SK-N-SH (cell line): ENCODE measurements at regions not wholly inside any gene's neighbourhood (a gene's known extent, or its start where the extent isn't known, plus 50 kb on each side); places are given as distances from the start of the nearest gene placed in this dataset.

Experiments
- CTCF ChIA-PET: fragments of 300-600, 350-600 bp; formaldehyde crosslinking; extraction: SDS; loops from one replicate; lab custom pipeline; 2021; lab: Yijun Ruan, JAX
- POLR2A ChIA-PET: fragments of 350-600 bp; sonication (Branson Sonifier 250); formaldehyde crosslinking; extraction: SDS; loops from one replicate; lab custom pipeline; 2020; ENCODE audit warnings: antibody characterized with exemption, inconsistent platforms; lab: Yijun Ruan, JAX
- DNase-seq: peaks from one replicate; pipeline ENCODE4 v3.0.0; 2012
- H2AFZ ChIP-seq: fragments of 200-600 bp; sonication (generic); 2 replicates; pipeline ENCODE4 v1.8.1; 2016; ENCODE audit warnings: antibody characterized with exemption, mild to moderate bottlenecking, low read depth
- H3F3A ChIP-seq: fragments of 200-600 bp; sonication (generic); replicated peaks from 2 replicates; pipeline ENCODE3; 2016; ENCODE audit warnings: antibody characterized with exemption, mild to moderate bottlenecking; ENCODE audit not compliant: insufficient read depth
- H3K27ac ChIP-seq, 2 experiments: fragments of 200-500 bp in 1 of 2; fragments of 200-600 bp in 1 of 2; sonication (Bioruptor generic) in 1 of 2; sonication (generic), shearing (Covaris generic) in 1 of 2; 2 replicates each; pipeline versions ENCODE4 v1.5.1 to v1.6.1; 2014 to 2016; ENCODE audit warnings: low read depth in 2 of 2, inconsistent platforms in 1 of 2, low read length in 1 of 2, mild to moderate bottlenecking in 1 of 2, mixed read lengths in 1 of 2
- H3K27me3 ChIP-seq: fragments of 200-600 bp; sonication (generic), shearing (Covaris generic); 2 replicates; pipeline ENCODE4 v1.6.1; 2016; ENCODE audit warnings: mixed run types; ENCODE audit not compliant: insufficient read depth
- H3K36me3 ChIP-seq, 2 experiments: fragments of 200-500 bp in 1 of 2; fragments of 200-600 bp in 1 of 2; sonication (Bioruptor generic) in 1 of 2; sonication (generic) in 1 of 2; replicated peaks in 1 of 2; 2 replicates each; pipeline versions ENCODE3 to v1.5.1; 2014 to 2016; ENCODE audit warnings: low read length in 1 of 2, mild to moderate bottlenecking in 1 of 2; ENCODE audit not compliant: insufficient read depth in 2 of 2, control insufficient read depth in 1 of 2
- H3K4me1 ChIP-seq, 2 experiments: fragments of 200-500 bp in 1 of 2; fragments of 200-600 bp in 1 of 2; sonication (Bioruptor generic) in 1 of 2; sonication (generic), shearing (Covaris generic) in 1 of 2; 2 replicates each; pipeline versions ENCODE4 v1.5.1 to v1.6.1; 2014 to 2016; ENCODE audit warnings: low read depth in 1 of 2, low read length in 1 of 2, mixed run types in 1 of 2; ENCODE audit not compliant: insufficient read depth in 2 of 2, control insufficient read depth in 1 of 2
- H3K4me2 ChIP-seq: fragments of 200-600 bp; sonication (generic), shearing (Covaris generic); 2 replicates; pipeline ENCODE4 v1.6.1; 2017; ENCODE audit warnings: mixed run types
- H3K4me3 ChIP-seq, 2 experiments: fragments of 200-500 bp in 1 of 2; fragments of 200-600 bp in 1 of 2; sonication (Bioruptor generic) in 1 of 2; sonication (generic), shearing (Covaris generic) in 1 of 2; 2 replicates each; pipeline versions ENCODE4 v1.5.1 to v1.8.1; 2014 to 2016; ENCODE audit warnings: low read depth in 2 of 2, inconsistent platforms in 1 of 2, low read length in 1 of 2, mild to moderate bottlenecking in 1 of 2, mixed read lengths in 1 of 2, moderate library complexity in 1 of 2
- H3K79me2 ChIP-seq: fragments of 200-600 bp; sonication (generic); 2 replicates; pipeline ENCODE4 v1.8.1; 2017; ENCODE audit warnings: mild to moderate bottlenecking; ENCODE audit not compliant: insufficient read depth
- H3K9ac ChIP-seq: fragments of 200-600 bp; sonication (generic); 2 replicates; pipeline ENCODE4 v1.6.1; 2017; ENCODE audit warnings: mixed run types
- H3K9me2 ChIP-seq: fragments of 200-600 bp; sonication (generic); 2 replicates; pipeline ENCODE4 v1.6.1; 2017; ENCODE audit warnings: mixed run types
- H3K9me3 ChIP-seq: fragments of 200-600 bp; sonication (generic); 2 replicates; pipeline ENCODE4 v1.6.1; 2017; ENCODE audit warnings: mixed run types, mild to moderate bottlenecking, moderate library complexity
- H4K20me1 ChIP-seq: fragments of 200-600 bp; sonication (generic); 2 replicates; pipeline ENCODE4 v1.6.1; 2017; ENCODE audit warnings: mild to moderate bottlenecking, mixed run types; ENCODE audit not compliant: insufficient read depth
- CHD2 ChIP-seq: fragments of 150-350 bp; IDR thresholded peaks from 2 replicates; pipeline ENCODE4 v1.6.1; 2018; ENCODE audit warnings: low read length; ENCODE audit not compliant: partially characterized antibody
- EP300 ChIP-seq, 2 experiments: IDR thresholded peaks; 2 replicates each; pipeline versions ENCODE4 v1.4.0 to v1.6.1; 2012; ENCODE audit warnings: borderline replicate concordance in 1 of 2, low read depth in 1 of 2, low read length in 1 of 2
- EZH2phosphoT487 ChIP-seq: fragments of 200-600 bp; sonication (generic); IDR thresholded peaks from 2 replicates; pipeline ENCODE4 v1.6.1; 2017; ENCODE audit warnings: low read depth, mixed run types, mild to moderate bottlenecking, antibody characterized with exemption, moderate library complexity, borderline replicate concordance
- FOSL2 ChIP-seq: IDR thresholded peaks from 2 replicates; pipeline ENCODE4 v1.4.0; 2012; ENCODE audit warnings: low read depth, mild to moderate bottlenecking, moderate library complexity, borderline replicate concordance
- GABPA ChIP-seq: IDR thresholded peaks from 2 replicates; pipeline ENCODE4 v1.4.0; 2012; ENCODE audit warnings: low read depth, mild to moderate bottlenecking
- MEF2A ChIP-seq: IDR thresholded peaks from 2 replicates; pipeline ENCODE4 v1.4.0; 2012; ENCODE audit warnings: low read depth, borderline replicate concordance
- NFIC ChIP-seq: IDR thresholded peaks from 2 replicates; pipeline ENCODE4 v1.4.0; 2012; ENCODE audit warnings: borderline replicate concordance
- NRF1 ChIP-seq: IDR thresholded peaks from 2 replicates; pipeline ENCODE4 v1.6.1; 2012; ENCODE audit warnings: low read depth, mild to moderate bottlenecking, low read length
- PBX3 ChIP-seq: IDR thresholded peaks from 2 replicates; pipeline ENCODE4; 2012
- POLR2AphosphoS5 ChIP-seq: IDR thresholded peaks from 2 replicates; pipeline ENCODE4 v1.6.1; 2012; ENCODE audit warnings: low read depth, low read length
- RXRA ChIP-seq: IDR thresholded peaks from 2 replicates; pipeline ENCODE4 v1.4.0; 2012; ENCODE audit warnings: low read depth, mild to moderate bottlenecking, borderline replicate concordance
- SIN3A ChIP-seq: IDR thresholded peaks from 2 replicates; pipeline ENCODE4 v1.6.1; 2012; ENCODE audit warnings: low read depth, mild to moderate bottlenecking, low read length, moderate library complexity, borderline replicate concordance
- TCF12 ChIP-seq: IDR thresholded peaks from 2 replicates; pipeline ENCODE4 v1.4.0; 2012
- TEAD4 ChIP-seq: IDR thresholded peaks from 2 replicates; pipeline ENCODE4 v1.4.0; 2012; ENCODE audit warnings: mild to moderate bottlenecking, borderline replicate concordance; ENCODE audit not compliant: insufficient read depth
- ZBTB33 ChIP-seq: IDR thresholded peaks from 2 replicates; pipeline ENCODE4 v1.4.0; 2012; ENCODE audit warnings: low read depth, borderline replicate concordance
- WGBS: methylation state at CpG from one replicate; pipeline ENCODE4 v1.1.6; 2017; ENCODE audit warnings: low lambda C conversion rate; 5-methylcytosine and 5-hydroxymethylcytosine counted together
- TF ChIP-seq, protein P1 (sequence below): IDR thresholded peaks from 2 replicates; pipeline ENCODE4 v1.4.0; 2012; ENCODE audit warnings: low read depth
- TF ChIP-seq, protein P2 (sequence below): IDR thresholded peaks from 2 replicates; pipeline ENCODE4 v1.4.0; 2012; ENCODE audit warnings: low read depth, borderline replicate concordance
- TF ChIP-seq, protein P3 (sequence below): fragments of 200-600 bp; sonication (generic); IDR thresholded peaks from 2 replicates; pipeline ENCODE4 v1.6.1; 2017; ENCODE audit warnings: antibody characterized with exemption, mild to moderate bottlenecking, moderate library complexity
- TF ChIP-seq, protein P4 (sequence below): fragments of 150-350 bp; IDR thresholded peaks from 2 replicates; pipeline ENCODE4 v1.6.1; 2016; ENCODE audit warnings: mild to moderate bottlenecking, low read depth, low read length

- Histone ChIP-seq H3K4me1 (peaks cover 2 to 21% of the 10 kb centered on the region in 2 experiments), H3K9ac (no peak overlapping the region), H3K27ac (peak overlapping the region; percentile 30 to 55; a peak in 3 of 4 replicates), H3K4me3 (no peak overlapping the region), H3K9me2 (no peaks in the 10 kb centered on the region), H3K79me2 (no peaks in the 10 kb centered on the region), H3K9me3 (no peaks in the 10 kb centered on the region), H3K36me3 (no peaks in the 10 kb centered on the region), H3F3A (peaks cover 21% of the 10 kb centered on the region), H4K20me1 (no peaks in the 10 kb centered on the region), H3K4me2 (no peak overlapping the region), H2AFZ (peak overlapping the region; percentile 31; the same call in 1 of the 2 replicates), H3K27me3 (no peaks in the 10 kb centered on the region)
- ChIA-PET POLR2A (no interaction called here), CTCF (interaction anchor here (3.7 kb wide), 1 partner anchor 12 kb away, joined by 24 read pairs; no protein-coding TSS in a partner anchor)
- TF ChIP-seq, protein P1, sequence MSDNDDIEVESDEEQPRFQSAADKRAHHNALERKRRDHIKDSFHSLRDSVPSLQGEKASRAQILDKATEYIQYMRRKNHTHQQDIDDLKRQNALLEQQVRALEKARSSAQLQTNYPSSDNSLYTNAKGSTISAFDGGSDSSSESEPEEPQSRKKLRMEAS: no peak
- TF ChIP-seq SIN3A (no peak), TEAD4 (no peak), NRF1 (no peak), PBX3 (no peak), MEF2A (no peak), GABPA (no peak), CHD2 (no peak)
- TF ChIP-seq, protein P2, sequence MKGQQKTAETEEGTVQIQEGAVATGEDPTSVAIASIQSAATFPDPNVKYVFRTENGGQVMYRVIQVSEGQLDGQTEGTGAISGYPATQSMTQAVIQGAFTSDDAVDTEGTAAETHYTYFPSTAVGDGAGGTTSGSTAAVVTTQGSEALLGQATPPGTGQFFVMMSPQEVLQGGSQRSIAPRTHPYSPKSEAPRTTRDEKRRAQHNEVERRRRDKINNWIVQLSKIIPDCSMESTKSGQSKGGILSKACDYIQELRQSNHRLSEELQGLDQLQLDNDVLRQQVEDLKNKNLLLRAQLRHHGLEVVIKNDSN: no peak
- TF ChIP-seq, protein P3, sequence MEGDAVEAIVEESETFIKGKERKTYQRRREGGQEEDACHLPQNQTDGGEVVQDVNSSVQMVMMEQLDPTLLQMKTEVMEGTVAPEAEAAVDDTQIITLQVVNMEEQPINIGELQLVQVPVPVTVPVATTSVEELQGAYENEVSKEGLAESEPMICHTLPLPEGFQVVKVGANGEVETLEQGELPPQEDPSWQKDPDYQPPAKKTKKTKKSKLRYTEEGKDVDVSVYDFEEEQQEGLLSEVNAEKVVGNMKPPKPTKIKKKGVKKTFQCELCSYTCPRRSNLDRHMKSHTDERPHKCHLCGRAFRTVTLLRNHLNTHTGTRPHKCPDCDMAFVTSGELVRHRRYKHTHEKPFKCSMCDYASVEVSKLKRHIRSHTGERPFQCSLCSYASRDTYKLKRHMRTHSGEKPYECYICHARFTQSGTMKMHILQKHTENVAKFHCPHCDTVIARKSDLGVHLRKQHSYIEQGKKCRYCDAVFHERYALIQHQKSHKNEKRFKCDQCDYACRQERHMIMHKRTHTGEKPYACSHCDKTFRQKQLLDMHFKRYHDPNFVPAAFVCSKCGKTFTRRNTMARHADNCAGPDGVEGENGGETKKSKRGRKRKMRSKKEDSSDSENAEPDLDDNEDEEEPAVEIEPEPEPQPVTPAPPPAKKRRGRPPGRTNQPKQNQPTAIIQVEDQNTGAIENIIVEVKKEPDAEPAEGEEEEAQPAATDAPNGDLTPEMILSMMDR: no peak
- WGBS: 82% methylated on average over 3 of the region's 3 CpGs
- DNase-seq: no peak
Measured at GRCh38 chr4:128572778-128573241, 236.7 kb upstream of the JADE1 start.

- POLR2A ChIA-PET: no interaction called here
- H3K9me3 ChIP-seq: no peaks in the 10 kb centered on the region
- no peak overlapping the region for H2AFZ ChIP-seq
- no peaks in the 10 kb centered on the region for H3K36me3 ChIP-seq
- H3K4me3 ChIP-seq: no peak overlapping the region
- no peaks in the 10 kb centered on the region for H3K9me2 ChIP-seq
- peak overlapping the region; percentile 39 to 55; a peak in 3 of 4 replicates for H3K27ac ChIP-seq
- no peaks in the 10 kb centered on the region for H3K79me2 ChIP-seq
- H3K9ac ChIP-seq: no peak overlapping the region
- CTCF ChIA-PET: no interaction called here
- H3K4me2 ChIP-seq: no peak overlapping the region
- no peaks in the 10 kb centered on the region for H4K20me1 ChIP-seq
- H3F3A ChIP-seq: peaks cover 21% of the 10 kb centered on the region
- DNase-seq: no peak
- H3K4me1 ChIP-seq: peaks cover 2 to 24% of the 10 kb centered on the region in 2 experiments
- H3K27me3 ChIP-seq: no peaks in the 10 kb centered on the region
- TF ChIP-seq FOSL2 (peak; percentile 91), RXRA (peak; percentile 93), TEAD4 (0 out of 2 replicates have a peak, but pooled peaks have one; percentile 56), TCF12 (peak; percentile 87), SIN3A (no peak), PBX3 (peak; percentile 75), EP300 (IDR thresholded peaks at IDR 0.05; ENCODE audit: borderline replicate concordance in 1 of 2, low read depth in 1 of 2, low read length in 1 of 2) (peak in 1 of 2 experiments; percentile 88; a peak in 2 of 4 replicates), ZBTB33 (no peak), EZH2phosphoT487 (no peak), POLR2AphosphoS5 (peak; percentile 51; the same call in 1 of the 2 replicates), NFIC (peak; percentile 85), GABPA (peak; percentile 22; the same call in 1 of the 2 replicates)
- TF ChIP-seq, protein P4, sequence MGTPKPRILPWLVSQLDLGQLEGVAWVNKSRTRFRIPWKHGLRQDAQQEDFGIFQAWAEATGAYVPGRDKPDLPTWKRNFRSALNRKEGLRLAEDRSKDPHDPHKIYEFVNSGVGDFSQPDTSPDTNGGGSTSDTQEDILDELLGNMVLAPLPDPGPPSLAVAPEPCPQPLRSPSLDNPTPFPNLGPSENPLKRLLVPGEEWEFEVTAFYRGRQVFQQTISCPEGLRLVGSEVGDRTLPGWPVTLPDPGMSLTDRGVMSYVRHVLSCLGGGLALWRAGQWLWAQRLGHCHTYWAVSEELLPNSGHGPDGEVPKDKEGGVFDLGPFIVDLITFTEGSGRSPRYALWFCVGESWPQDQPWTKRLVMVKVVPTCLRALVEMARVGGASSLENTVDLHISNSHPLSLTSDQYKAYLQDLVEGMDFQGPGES: no peak
Measured at GRCh38 chr4:128571747-128572146, 237.8 kb upstream of the JADE1 start.
